ENCODE measurements at regions not wholly inside any gene's neighbourhood (a gene's known extent, or its start where the extent isn't known, plus 50 kb on each side); places are given as distances from the start of the nearest gene placed in this dataset.

DNA sequence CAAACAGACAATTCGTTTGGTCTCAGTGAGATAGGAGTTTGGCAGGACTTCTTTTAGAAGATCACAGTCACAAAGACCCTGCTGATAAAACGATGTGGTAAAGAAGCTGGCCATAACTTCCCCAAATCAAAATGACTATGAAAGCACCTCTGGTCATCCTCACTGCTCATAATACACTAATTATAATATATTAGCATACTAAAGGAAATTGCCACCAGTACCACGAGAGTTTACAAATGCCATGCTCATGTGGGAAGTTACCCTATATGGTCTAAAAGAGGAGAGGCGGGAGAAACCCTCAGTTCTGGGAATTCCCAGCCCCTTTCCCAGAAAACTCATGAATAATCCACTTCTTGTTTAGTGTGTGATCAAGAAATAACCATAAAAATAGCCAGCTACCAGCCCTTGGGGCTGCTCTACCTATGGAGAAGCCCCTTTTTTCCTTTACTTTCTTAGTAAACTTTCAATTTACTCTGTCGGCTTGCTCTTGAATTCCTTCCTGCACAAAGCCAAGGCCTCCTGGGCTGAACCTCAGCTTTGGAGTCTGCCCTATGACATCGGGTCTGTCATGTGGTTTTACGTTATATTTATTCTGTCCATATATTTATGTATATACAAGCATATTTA is 115.8 kb upstream of the IGSF10 start:
- TF ChIP-seq, protein P1, sequence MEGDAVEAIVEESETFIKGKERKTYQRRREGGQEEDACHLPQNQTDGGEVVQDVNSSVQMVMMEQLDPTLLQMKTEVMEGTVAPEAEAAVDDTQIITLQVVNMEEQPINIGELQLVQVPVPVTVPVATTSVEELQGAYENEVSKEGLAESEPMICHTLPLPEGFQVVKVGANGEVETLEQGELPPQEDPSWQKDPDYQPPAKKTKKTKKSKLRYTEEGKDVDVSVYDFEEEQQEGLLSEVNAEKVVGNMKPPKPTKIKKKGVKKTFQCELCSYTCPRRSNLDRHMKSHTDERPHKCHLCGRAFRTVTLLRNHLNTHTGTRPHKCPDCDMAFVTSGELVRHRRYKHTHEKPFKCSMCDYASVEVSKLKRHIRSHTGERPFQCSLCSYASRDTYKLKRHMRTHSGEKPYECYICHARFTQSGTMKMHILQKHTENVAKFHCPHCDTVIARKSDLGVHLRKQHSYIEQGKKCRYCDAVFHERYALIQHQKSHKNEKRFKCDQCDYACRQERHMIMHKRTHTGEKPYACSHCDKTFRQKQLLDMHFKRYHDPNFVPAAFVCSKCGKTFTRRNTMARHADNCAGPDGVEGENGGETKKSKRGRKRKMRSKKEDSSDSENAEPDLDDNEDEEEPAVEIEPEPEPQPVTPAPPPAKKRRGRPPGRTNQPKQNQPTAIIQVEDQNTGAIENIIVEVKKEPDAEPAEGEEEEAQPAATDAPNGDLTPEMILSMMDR (IDR thresholded peaks at IDR 0.05), result no peak
- no peak for TF ChIP-seq POLR2A (IDR thresholded peaks at IDR 0.05)
